Activated CD4-positive, alpha-beta T cell treated with anti-CD3 and anti-CD28 coated beads for 1 hour (primary cell): ENCODE measurements at regions not wholly inside any gene's neighbourhood (a gene's known extent, or its start where the extent isn't known, plus 50 kb on each side); places are given as distances from the start of the nearest gene placed in this dataset.

Experiments used
- DNase-seq: peaks from one replicate; pipeline ENCODE4 v3.0.0-alpha.2; 2020

GRCh38 chr7:155874411-155874810, 62.1 kb upstream of the SHH start:
- no peak for DNase-seq

GRCh38 chr7:155874010-155874409, 61.7 kb upstream of the SHH start:
- DNase-seq: no peak

GRCh38 chr7:155872678-155873369, 60.6 kb upstream of the SHH start:
- no peak for DNase-seq

GRCh38 chr7:155871211-155871610, 58.9 kb upstream of the SHH start:
- no peak for DNase-seq

GRCh38 chr7:155870334-155871180, 58.3 kb upstream of the SHH start:
- DNase-seq: no peak

GRCh38 chr7:155869784-155870076, 57.5 kb upstream of the SHH start:
- DNase-seq: no peak

- no peak for DNase-seq
These were observed 56.9 kb upstream of the SHH start for GRCh38 chr7:155868955-155869783.

GRCh38 chr7:155867734-155868400, 55.6 kb upstream of the SHH start:
- no peak for DNase-seq

GRCh38 chr7:155867280-155867679, 55.0 kb upstream of the SHH start:
- no peak for DNase-seq

- no peak for DNase-seq
These were observed 53.7 kb upstream of the SHH start for GRCh38 chr7:155865830-155866525.

- DNase-seq: no peak
These were observed 52.9 kb upstream of the SHH start for GRCh38 chr7:155864991-155865690.

GRCh38 chr7:155864271-155864985, 52.2 kb upstream of the SHH start:
- no peak for DNase-seq

GRCh38 chr7:155863721-155864151, 51.5 kb upstream of the SHH start:
- no peak for DNase-seq

GRCh38 chr7:155862123-155862892, 50.0 kb upstream of the SHH start:
- no peak for DNase-seq
